HepG2 (cell line): ENCODE measurements at regions not wholly inside any gene's neighbourhood (a gene's known extent, or its start where the extent isn't known, plus 50 kb on each side); places are given as distances from the start of the nearest gene placed in this dataset.

Experiments
- ATAC-seq: fragments of 200-7000 bp; cut with Tn5 transposase; 3 replicates; pipeline ENCODE4 v1.9.1; 2020; ENCODE audit warnings: mild to moderate bottlenecking, moderate library complexity
- BruUV-seq: library from RNA; stranded (reverse); fragments of 400-500 nt; replicated peaks from 2 replicates; lab custom pipeline; 2021; lab: Mats Ljungman, UMichigan
- CTCF ChIA-PET: fragments of 300-600 bp; formaldehyde crosslinking; extraction: SDS; loops from one replicate; lab custom pipeline; 2021; ENCODE audit warnings: low total read pairs, inconsistent platforms, low intra/inter-chr PET ratio; lab: Yijun Ruan, JAX
- POLR2A ChIA-PET: fragments of 350-600 bp; sonication (Branson Sonifier 250); formaldehyde crosslinking; loops from one replicate; lab custom pipeline; 2020; ENCODE audit warnings: antibody characterized with exemption, inconsistent platforms; lab: Yijun Ruan, JAX
- DNase-seq: peaks from one replicate; pipeline ENCODE4 v3.0.0-alpha.2; 2015; ENCODE audit warnings: low spot score
- FAIRE-seq: peaks from 3 replicates; lab custom pipeline; 2011; peaks lifted over from hg19 to GRCh38; lab: Jason Lieb, UNC
- H2AFZ ChIP-seq: one replicate; pipeline ENCODE4 v1.6.1; 2011; ENCODE audit warnings: low read length, inconsistent platforms
- H3K27ac ChIP-seq: fragments of 300-600 bp; 3 replicates; pipeline ENCODE4 v1.8.0; 2011; ENCODE audit warnings: mixed run types, mild to moderate bottlenecking, mixed read lengths, low read length, inconsistent platforms; ENCODE audit not compliant: insufficient read depth; ENCODE audit errors: extremely low read length
- H3K27me3 ChIP-seq, 2 experiments: fragments of 200-600 bp in 1 of 2; 2 replicates in 1 of 2; 3 replicates in 1 of 2; pipeline versions ENCODE4 v1.6.0 to v1.8.0; 2011; ENCODE audit warnings: low read length in 2 of 2, mild to moderate bottlenecking in 2 of 2, moderate library complexity in 2 of 2, inconsistent platforms in 1 of 2; ENCODE audit not compliant: insufficient read depth in 2 of 2, control insufficient read depth in 1 of 2
- H3K36me3 ChIP-seq, 2 experiments: fragments of 200-600 bp in 1 of 2; replicated peaks in 1 of 2; 2 replicates in 1 of 2; 3 replicates in 1 of 2; pipeline versions ENCODE4 v1.5.1 to v1.8.0; 2011; ENCODE audit warnings: low read length in 2 of 2, inconsistent platforms in 1 of 2; ENCODE audit not compliant: insufficient read depth in 2 of 2, control insufficient read depth in 1 of 2
- H3K4me1 ChIP-seq: 2 replicates; pipeline ENCODE4 v1.5.1; 2012; ENCODE audit warnings: low read length, inconsistent platforms; ENCODE audit not compliant: insufficient read depth
- H3K4me2 ChIP-seq: 2 replicates; pipeline ENCODE4 v1.6.0; 2011; ENCODE audit warnings: low read depth, low read length, inconsistent platforms
- H3K4me3 ChIP-seq, 3 experiments: fragments of 200-600 bp in 1 of 3; sonication (generic), shearing (Covaris generic) in 1 of 3; replicated peaks in 1 of 3; 2 replicates each; pipeline ENCODE4 v1.5.1; 2011 to 2016; ENCODE audit warnings: low read length in 3 of 3, inconsistent platforms in 2 of 3, low read depth in 2 of 3, mild to moderate bottlenecking in 2 of 3, control low read depth in 1 of 3, mixed read lengths in 1 of 3; ENCODE audit not compliant: insufficient read depth in 1 of 3
- H3K79me2 ChIP-seq: one replicate; pipeline ENCODE4 v1.6.1; 2011; ENCODE audit warnings: low read length, inconsistent platforms; ENCODE audit not compliant: insufficient read depth
- H3K9ac ChIP-seq: 2 replicates; pipeline ENCODE4 v1.6.0; 2011; ENCODE audit warnings: mild to moderate bottlenecking, low read depth, low read length, inconsistent platforms; ENCODE audit not compliant: insufficient read depth
- H3K9me3 ChIP-seq: 2 replicates; pipeline ENCODE4 v1.5.1; 2012; ENCODE audit warnings: mild to moderate bottlenecking, low read length
- H4K20me1 ChIP-seq: 2 replicates; pipeline ENCODE4 v1.6.0; 2011; ENCODE audit warnings: inconsistent platforms, mild to moderate bottlenecking, low read length, moderate library complexity; ENCODE audit not compliant: insufficient read depth
- ZNF792 ChIP-seq: IDR thresholded peaks from 2 replicates; pipeline ENCODE4 v1.6.1; 2016
- WGBS: methylation state at CpG from one replicate; pipeline ENCODE4 v1.1.6; 2017; ENCODE audit warnings: low lambda C conversion rate; 5-methylcytosine and 5-hydroxymethylcytosine counted together
- in situ Hi-C: cut with HindIII; loops from 2 replicates; pipeline ENCODE4 v1.10.0; 2017; ENCODE audit warnings: low pct_unique_long_range_greater_than_20kb; ENCODE audit not compliant: extremely low pct_ligation_motif_present
- intact Hi-C: fragments of 100-400 bp; cut with micrococcal nuclease; formaldehyde crosslinking; loops from one replicate; pipeline ENCODE4 v1.10.0; 2022; ENCODE audit not compliant: unreplicated experiment
- TF ChIP-seq, protein P1 (sequence below): sonication (generic); formaldehyde crosslinking; IDR thresholded peaks from 2 replicates; pipeline ENCODE4 v1.8.1; 2023; ENCODE audit warnings: mild to moderate bottlenecking, missing genetic modification reagents, borderline replicate concordance
- TF ChIP-seq, protein P2 (sequence below): sonication (generic); formaldehyde crosslinking; IDR thresholded peaks from 2 replicates; pipeline ENCODE4 v1.9.0; 2021; ENCODE audit warnings: missing genetic modification reagents, borderline replicate concordance

DNA sequence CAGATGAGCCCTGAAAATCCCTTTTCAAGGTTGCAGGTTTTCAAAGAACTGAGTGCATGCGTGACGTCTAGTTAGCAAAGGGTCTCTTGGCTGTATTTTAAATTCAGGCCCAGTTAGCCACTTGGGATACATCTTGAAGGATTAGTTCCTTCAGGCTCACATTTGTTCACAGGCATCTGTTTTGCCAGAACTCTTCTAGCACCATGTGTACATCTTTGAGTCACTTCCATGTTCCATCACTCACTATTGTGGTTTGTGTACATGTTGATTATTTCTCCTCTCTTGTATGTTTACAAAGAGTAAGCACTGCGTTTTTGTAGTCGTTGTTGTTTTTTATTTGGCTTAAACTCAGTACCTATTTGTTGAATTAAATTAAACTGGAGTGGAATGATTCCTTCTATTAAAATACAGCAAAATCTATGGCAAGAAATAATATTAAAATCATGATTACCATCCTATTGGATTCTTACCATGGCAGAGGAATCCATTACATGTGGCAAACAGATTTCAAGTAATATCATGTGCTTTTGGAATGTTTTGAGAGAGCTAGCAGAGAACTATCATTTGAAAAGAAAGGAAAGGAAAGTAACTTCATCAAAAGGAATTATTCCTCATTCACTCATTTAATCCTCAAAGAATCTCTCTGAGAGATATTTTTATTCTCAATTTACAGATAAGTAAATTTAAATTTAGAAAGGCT, 438.9 kb upstream of the FAR2 start (continued):
- TF ChIP-seq, protein P1, sequence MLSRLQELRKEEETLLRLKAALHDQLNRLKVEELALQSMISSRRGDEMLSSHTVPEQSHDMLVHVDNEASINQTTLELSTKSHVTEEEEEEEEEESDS: no peak
- TF ChIP-seq, protein P2, sequence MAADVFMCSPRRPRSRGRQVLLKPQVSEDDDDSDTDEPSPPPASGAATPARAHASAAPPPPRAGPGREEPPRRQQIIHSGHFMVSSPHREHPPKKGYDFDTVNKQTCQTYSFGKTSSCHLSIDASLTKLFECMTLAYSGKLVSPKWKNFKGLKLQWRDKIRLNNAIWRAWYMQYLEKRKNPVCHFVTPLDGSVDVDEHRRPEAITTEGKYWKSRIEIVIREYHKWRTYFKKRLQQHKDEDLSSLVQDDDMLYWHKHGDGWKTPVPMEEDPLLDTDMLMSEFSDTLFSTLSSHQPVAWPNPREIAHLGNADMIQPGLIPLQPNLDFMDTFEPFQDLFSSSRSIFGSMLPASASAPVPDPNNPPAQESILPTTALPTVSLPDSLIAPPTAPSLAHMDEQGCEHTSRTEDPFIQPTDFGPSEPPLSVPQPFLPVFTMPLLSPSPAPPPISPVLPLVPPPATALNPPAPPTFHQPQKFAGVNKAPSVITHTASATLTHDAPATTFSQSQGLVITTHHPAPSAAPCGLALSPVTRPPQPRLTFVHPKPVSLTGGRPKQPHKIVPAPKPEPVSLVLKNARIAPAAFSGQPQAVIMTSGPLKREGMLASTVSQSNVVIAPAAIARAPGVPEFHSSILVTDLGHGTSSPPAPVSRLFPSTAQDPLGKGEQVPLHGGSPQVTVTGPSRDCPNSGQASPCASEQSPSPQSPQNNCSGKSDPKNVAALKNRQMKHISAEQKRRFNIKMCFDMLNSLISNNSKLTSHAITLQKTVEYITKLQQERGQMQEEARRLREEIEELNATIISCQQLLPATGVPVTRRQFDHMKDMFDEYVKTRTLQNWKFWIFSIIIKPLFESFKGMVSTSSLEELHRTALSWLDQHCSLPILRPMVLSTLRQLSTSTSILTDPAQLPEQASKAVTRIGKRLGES: no peak
- TF ChIP-seq, all 625 proteins: peak for 0

DNA sequence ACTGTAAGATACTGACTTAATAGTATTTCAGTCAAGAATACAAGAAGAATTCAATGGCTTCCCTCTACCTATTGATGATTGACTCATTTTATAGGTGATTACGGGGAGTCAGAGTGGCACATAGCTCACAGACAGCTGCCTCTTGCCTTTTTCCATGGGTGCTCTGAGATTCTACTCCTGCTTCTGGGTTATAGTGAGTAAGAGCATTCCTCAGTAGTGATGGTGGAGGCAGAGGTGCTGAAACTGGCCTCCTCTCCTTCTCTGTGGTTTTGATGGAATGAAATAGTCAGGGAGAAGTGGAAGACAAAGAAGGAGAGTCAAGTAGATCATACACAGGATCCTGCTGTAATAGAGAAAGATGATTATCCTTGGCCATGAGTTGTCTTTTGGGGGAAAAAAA, 438.2 kb upstream of the FAR2 start:
- Histone ChIP-seq H3K4me2 (no peak overlapping the region), H3K27me3 (no peaks in the 10 kb centered on the region), H3K79me2 (no peaks in the 10 kb centered on the region), H3K27ac (no peak overlapping the region), H2AFZ (no peak overlapping the region), H4K20me1 (no peaks in the 10 kb centered on the region), H3K36me3 (no peaks in the 10 kb centered on the region), H3K9me3 (peaks cover 10% of the 10 kb centered on the region; the same call in 1 of the 2 replicates), H3K9ac (no peak overlapping the region), H3K4me1 (no peaks in the 10 kb centered on the region)
- BruUV-seq: no TSS peak
- DNase-seq (no peak), ATAC-seq (no peak), FAIRE-seq (no peak)
- in situ Hi-C loops (no loop called here), intact Hi-C loops (no loop called here)
- ChIA-PET CTCF (no interaction called here), POLR2A (no interaction called here)
- 0% methylated on average over 1 of the region's 1 CpG for WGBS
- no peak for TF ChIP-seq ZNF792 (CRISPR knock-in tag)
- TF ChIP-seq, all 625 proteins: peak for 0
- no peak overlapping the region for H3K4me3 ChIP-seq
